ENCODE measurements at regions not wholly inside any gene's neighbourhood (a gene's known extent, or its start where the extent isn't known, plus 50 kb on each side); places are given as distances from the start of the nearest gene placed in this dataset.

- TF ChIP-seq POLR2A (IDR thresholded peaks at IDR 0.05) (no peak), CTCF (IDR thresholded peaks at IDR 0.05) (no peak)
Measured at GRCh38 chr21:18826562-18826961, 423.0 kb upstream of the TMPRSS15 start.

All from heart left ventricle (tissue), 13 donors.